ENCODE measurements at regions not wholly inside any gene's neighbourhood (a gene's known extent, or its start where the extent isn't known, plus 50 kb on each side); places are given as distances from the start of the nearest gene placed in this dataset.

DNA sequence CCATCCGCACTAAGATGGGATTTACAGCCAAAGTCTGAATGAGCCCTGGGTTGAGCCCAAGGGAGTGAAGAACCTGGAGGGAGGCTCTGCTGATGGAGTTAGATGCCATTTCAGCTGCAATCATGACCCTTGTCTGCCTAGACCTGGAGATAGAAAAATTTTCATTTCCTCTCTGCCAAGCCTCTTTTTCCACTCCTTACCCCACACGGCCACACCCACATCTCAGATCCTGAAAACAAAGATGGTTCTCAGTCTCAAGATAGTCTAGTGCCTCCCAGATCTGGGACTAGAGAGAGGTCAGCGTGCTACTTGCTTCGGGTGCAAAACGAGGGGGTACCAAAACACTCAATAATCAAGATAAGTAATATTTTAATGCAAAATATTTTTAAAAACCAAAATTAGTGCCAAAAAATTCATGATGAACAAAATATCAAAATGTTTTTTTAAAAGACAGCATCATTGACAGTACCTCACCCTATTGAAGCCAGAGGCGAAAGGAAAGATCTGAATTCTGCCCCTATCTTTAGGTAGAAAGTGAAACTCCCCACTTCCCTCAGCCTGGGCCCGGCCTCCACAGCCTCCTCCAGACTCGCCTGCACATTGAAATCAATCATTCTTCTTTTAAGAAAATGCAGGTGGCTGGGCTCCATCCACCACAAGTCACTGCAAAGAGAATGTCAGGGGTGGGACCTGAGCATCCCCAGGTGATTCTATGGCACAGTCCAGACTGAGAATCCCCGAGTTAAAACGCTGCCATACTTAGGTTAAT, 57.8 kb upstream of the GPR45 start:
- TF ChIP-seq EZH2 (IDR thresholded peaks at IDR 0.05; ENCODE audit: borderline replicate concordance) (no peak), EZH2phosphoT487 (IDR thresholded peaks at IDR 0.05; ENCODE audit: low read depth, severe bottlenecking, unreplicated experiment) (no peak)
- TF ChIP-seq, protein P1, sequence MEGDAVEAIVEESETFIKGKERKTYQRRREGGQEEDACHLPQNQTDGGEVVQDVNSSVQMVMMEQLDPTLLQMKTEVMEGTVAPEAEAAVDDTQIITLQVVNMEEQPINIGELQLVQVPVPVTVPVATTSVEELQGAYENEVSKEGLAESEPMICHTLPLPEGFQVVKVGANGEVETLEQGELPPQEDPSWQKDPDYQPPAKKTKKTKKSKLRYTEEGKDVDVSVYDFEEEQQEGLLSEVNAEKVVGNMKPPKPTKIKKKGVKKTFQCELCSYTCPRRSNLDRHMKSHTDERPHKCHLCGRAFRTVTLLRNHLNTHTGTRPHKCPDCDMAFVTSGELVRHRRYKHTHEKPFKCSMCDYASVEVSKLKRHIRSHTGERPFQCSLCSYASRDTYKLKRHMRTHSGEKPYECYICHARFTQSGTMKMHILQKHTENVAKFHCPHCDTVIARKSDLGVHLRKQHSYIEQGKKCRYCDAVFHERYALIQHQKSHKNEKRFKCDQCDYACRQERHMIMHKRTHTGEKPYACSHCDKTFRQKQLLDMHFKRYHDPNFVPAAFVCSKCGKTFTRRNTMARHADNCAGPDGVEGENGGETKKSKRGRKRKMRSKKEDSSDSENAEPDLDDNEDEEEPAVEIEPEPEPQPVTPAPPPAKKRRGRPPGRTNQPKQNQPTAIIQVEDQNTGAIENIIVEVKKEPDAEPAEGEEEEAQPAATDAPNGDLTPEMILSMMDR (IDR thresholded peaks at IDR 0.05; ENCODE audit: poor library complexity) = no peak
